Keratinocyte (primary cell): ENCODE measurements at regions not wholly inside any gene's neighbourhood (a gene's known extent, or its start where the extent isn't known, plus 50 kb on each side); places are given as distances from the start of the nearest gene placed in this dataset.

Experiments used
- EZH2 ChIP-seq: IDR thresholded peaks from one replicate; pipeline ENCODE4 v1.6.1; 2012; ENCODE audit warnings: inconsistent platforms, mild to moderate bottlenecking, low read length, moderate library complexity
- TF ChIP-seq, protein P1 (sequence below), 3 experiments: IDR thresholded peaks in 1 of 3; conservative IDR thresholded peaks in 1 of 3; optimal IDR thresholded peaks in 1 of 3; 2 replicates in 2 of 3; 3 replicates in 1 of 3; pipeline versions ENCODE3 to v1.5.1; 2011; ENCODE audit warnings: low read length in 3 of 3, mild to moderate bottlenecking in 3 of 3, moderate library complexity in 2 of 3, control low read depth in 1 of 3, inconsistent platforms in 1 of 3; ENCODE audit not compliant: insufficient read depth in 2 of 3; ENCODE audit errors: extremely low read depth in 1 of 3

DNA sequence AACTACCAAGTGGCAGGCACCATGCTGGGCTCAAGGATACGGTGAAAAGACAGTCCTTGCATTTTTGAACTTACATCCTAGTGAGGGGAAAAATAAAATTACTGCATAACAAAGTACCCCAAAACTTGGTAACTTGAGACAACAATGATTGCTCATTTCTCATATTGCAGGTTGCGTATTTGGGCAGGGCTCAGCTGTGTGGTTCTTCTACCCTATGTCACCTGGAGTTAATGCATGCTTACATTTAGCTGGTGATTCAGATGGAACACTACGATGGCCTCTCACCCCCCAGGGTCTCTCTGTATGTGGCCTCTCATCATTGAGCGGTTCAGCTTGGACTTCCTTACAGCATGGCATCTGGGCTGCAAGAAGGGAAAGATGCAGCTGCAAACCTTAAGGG is 60.7 kb upstream of the RBM19 start:
- TF ChIP-seq EZH2: no peak
- TF ChIP-seq, protein P1, sequence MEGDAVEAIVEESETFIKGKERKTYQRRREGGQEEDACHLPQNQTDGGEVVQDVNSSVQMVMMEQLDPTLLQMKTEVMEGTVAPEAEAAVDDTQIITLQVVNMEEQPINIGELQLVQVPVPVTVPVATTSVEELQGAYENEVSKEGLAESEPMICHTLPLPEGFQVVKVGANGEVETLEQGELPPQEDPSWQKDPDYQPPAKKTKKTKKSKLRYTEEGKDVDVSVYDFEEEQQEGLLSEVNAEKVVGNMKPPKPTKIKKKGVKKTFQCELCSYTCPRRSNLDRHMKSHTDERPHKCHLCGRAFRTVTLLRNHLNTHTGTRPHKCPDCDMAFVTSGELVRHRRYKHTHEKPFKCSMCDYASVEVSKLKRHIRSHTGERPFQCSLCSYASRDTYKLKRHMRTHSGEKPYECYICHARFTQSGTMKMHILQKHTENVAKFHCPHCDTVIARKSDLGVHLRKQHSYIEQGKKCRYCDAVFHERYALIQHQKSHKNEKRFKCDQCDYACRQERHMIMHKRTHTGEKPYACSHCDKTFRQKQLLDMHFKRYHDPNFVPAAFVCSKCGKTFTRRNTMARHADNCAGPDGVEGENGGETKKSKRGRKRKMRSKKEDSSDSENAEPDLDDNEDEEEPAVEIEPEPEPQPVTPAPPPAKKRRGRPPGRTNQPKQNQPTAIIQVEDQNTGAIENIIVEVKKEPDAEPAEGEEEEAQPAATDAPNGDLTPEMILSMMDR (optimal IDR thresholded peaks at IDR 0.05 in 1 of 3, IDR thresholded peaks at IDR 0.05 in 1 of 3, conservative IDR thresholded peaks at IDR 0.05 in 1 of 3; ENCODE audit: extremely low read depth in 1 of 3, insufficient read depth in 2 of 3, low read length in 3 of 3): no peak
